ENCODE measurements at regions not wholly inside any gene's neighbourhood (a gene's known extent, or its start where the extent isn't known, plus 50 kb on each side); places are given as distances from the start of the nearest gene placed in this dataset.

GRCh38 chr5:97471951-97472350 is 288.9 kb upstream of the RIOK2 start:
- no peak for DNase-seq (ENCODE audit: low read depth)
- no peak overlapping the region for H3K4me3 ChIP-seq (ENCODE audit: low read length)
- TF ChIP-seq, protein P1, sequence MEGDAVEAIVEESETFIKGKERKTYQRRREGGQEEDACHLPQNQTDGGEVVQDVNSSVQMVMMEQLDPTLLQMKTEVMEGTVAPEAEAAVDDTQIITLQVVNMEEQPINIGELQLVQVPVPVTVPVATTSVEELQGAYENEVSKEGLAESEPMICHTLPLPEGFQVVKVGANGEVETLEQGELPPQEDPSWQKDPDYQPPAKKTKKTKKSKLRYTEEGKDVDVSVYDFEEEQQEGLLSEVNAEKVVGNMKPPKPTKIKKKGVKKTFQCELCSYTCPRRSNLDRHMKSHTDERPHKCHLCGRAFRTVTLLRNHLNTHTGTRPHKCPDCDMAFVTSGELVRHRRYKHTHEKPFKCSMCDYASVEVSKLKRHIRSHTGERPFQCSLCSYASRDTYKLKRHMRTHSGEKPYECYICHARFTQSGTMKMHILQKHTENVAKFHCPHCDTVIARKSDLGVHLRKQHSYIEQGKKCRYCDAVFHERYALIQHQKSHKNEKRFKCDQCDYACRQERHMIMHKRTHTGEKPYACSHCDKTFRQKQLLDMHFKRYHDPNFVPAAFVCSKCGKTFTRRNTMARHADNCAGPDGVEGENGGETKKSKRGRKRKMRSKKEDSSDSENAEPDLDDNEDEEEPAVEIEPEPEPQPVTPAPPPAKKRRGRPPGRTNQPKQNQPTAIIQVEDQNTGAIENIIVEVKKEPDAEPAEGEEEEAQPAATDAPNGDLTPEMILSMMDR (conservative IDR thresholded peaks at IDR 0.05; ENCODE audit: low read depth, low read length), result no peak

DNA sequence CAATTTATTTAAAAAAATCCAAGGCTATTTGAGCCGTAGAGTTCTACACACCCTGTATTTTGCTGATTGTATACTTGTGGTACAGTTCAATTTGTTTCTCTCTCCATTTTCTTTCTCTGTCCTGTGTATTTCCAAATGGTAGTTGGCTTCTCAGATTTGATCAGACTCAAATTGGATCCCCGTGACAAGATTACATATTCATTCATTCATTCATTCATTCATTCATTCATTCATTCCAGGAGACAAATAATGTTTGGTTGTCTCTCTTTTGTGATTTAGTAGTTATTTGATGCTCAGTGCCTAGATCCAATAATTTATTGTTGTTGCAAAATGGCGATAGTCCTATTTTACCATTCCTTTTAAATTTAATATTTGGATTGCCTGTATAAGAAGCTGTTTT is 292.8 kb upstream of the RIOK2 start:
- TF ChIP-seq, protein P1 (conservative IDR thresholded peaks at IDR 0.05; ENCODE audit: low read depth, low read length), result no peak
- no peak overlapping the region for H3K4me3 ChIP-seq (ENCODE audit: low read length)
- no peak for DNase-seq (ENCODE audit: low read depth)

DNA sequence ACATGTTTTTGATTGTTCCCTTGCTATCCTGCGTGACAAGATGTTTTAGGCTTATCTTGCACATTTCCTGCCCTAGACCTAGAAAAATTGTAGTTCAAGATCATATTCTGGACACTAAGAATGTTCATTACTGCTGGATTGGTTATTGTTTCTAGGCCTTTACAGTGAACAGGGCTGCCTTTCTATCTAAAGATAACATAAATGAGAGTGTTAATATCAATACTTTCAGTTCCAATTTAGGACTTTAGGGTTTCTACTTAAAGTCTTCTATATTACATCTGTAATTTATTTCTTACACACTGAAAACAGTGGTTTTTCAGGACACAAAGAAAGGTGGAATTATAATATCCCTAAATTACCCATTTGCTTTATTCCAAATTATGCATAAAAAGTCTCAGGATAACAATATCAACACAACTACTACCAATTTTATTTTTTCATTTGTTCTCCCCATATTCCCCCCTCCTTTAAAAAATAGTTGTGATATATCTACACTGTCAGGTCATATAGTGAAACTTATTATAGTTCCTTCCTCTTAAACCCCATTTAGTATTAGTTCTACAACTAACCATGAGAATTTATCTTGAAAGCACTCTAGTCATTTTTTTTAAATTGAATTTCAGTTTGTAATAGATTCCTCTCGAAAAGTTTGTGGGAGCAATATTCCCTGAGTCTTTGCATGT is 293.9 kb upstream of the RIOK2 start:
- H3K4me3 ChIP-seq (ENCODE audit: low read length), result no peak overlapping the region
- TF ChIP-seq, protein P1 (conservative IDR thresholded peaks at IDR 0.05; ENCODE audit: low read depth, low read length), result no peak
- no peak for DNase-seq (ENCODE audit: low read depth)

DNA sequence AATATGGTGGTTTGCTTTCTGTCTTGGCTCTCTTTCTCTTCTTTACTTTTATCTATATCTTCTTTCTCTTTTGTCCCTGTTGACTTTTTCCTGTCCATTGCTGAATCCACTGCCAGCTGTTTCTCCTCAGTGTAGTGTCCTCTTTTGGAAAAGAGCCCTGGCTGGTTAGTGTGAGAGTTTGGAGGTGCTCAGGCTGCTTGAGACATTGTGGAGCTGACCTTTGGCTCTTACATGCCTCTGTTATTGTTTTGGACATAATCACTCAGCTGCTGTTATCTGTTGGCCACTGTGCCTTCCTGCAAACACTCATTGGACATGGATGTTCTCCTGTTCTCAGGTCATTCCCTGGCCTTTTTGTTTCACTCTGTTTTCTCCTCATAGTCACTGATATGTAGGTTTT is 295.4 kb upstream of the RIOK2 start:
- H3K4me3 ChIP-seq (ENCODE audit: low read length), result no peak overlapping the region
- TF ChIP-seq, protein P1 (conservative IDR thresholded peaks at IDR 0.05; ENCODE audit: low read depth, low read length), result no peak
- DNase-seq (ENCODE audit: low read depth), result no peak

GRCh38 chr5:97480313-97480712 is 297.3 kb upstream of the RIOK2 start:
- no peak for DNase-seq (ENCODE audit: low read depth)
- H3K4me3 ChIP-seq (ENCODE audit: low read length), result no peak overlapping the region
- TF ChIP-seq, protein P1 (conservative IDR thresholded peaks at IDR 0.05; ENCODE audit: low read depth, low read length), result no peak

DNA sequence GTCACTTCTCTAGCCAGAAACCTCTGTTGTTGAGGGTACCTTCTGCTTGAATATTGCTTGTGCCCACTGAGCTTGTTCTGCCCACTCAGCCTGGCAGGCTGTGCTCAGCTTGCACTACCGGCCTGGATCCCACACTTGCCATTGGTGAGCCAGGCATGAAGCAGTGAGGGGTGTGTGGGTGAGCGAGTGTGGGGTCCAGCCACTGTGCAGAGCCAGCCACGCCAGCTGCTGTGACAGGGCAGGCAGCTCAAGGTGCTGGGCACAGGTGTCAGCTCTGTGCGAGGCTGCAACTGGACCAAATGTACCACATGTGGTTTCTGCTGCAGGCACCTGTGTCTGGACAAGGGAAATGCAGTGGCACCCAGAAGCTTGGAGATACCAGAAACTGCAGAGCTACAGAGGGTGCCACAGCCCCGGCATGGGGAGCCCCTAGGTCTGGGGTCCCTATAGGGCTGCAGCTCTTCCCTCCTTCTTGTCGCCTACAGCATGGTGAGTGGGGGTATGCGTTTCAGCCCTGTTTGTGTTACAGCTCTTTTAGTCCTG is 305.1 kb upstream of the RIOK2 start:
- TF ChIP-seq, protein P1 (conservative IDR thresholded peaks at IDR 0.05; ENCODE audit: low read depth, low read length), result no peak
- H3K4me3 ChIP-seq (ENCODE audit: low read length), result no peak overlapping the region
- no peak for DNase-seq (ENCODE audit: low read depth)

All from retinal pigment epithelial cell (primary cell).